Stimulated activated effector memory CD8-positive, alpha-beta T cell treated with anti-CD3 and anti-CD28 coated beads, Interleukin-12 subunit alpha, Interleukin-12 subunit beta, amount 100 ng/mL, for 72 hours (primary cell): ENCODE measurements at regions not wholly inside any gene's neighbourhood (a gene's known extent, or its start where the extent isn't known, plus 50 kb on each side); places are given as distances from the start of the nearest gene placed in this dataset.

Source experiments
- ATAC-seq: fragments of 150-1000 bp; cut with Tn5 transposase; 2 replicates; pipeline ENCODE4 v1.10.0; 2021
- DNase-seq, 2 donors: peaks; one replicate each; pipeline ENCODE4 v3.0.0; 2021 to 2022; ENCODE audit warnings: low spot score in 2 of 2
- H3K27ac Mint-ChIP-seq: one replicate; pipeline ENCODE4 v1.8.0; 2022; ENCODE audit warnings: mild to moderate bottlenecking, mixed read lengths
- H3K36me3 Mint-ChIP-seq: one replicate; pipeline ENCODE4 v1.8.0; 2022; ENCODE audit warnings: mild to moderate bottlenecking, mixed read lengths
- H3K4me1 Mint-ChIP-seq: one replicate; pipeline ENCODE4 v1.8.0; 2022; ENCODE audit warnings: mixed read lengths
- H3K4me3 Mint-ChIP-seq: one replicate; pipeline ENCODE4 v1.8.0; 2022; ENCODE audit warnings: mild to moderate bottlenecking, mixed read lengths
- H3K9me3 Mint-ChIP-seq: one replicate; pipeline ENCODE4 v1.8.0; 2022; ENCODE audit warnings: mixed read lengths

DNA sequence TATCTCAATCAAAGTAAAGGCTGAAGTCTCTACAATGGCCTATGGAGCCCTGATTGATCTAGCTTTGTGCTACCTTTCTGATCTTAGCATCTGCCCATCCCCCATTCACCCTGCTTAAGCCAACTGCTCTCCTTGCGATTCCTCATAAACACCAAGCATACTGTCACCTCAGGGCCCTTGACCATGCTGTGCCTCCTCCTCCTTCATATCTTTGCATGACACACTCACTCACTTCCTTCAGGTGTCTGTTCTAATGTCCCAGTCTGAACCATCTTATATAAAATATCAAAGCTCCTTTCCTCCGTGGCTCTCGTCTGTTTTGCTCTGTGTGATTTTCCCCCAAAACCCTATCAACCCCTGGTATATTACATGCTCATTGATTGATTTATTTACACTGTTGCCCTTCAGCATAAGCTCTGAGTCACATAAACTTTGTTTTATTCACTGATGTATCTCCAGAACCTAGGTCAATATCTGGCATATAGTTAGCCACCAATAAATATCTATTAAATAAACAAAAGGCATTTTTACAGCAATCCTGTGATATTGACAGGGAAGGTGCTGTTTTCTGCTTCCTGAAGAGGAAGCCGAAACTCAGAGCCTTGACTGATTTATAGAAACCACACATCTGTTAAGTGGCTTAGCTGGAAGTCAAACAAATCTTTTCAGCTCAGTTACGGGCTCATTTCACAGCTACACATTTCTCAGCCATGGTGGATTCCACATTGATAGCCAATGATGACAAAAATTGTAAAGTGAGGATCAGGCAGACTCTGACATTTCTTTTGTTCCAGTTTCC, 103.6 kb downstream of the BOD1 start:
- ATAC-seq (no peak), DNase-seq (peak in 1 of 2 donors; percentile 13)
- H3K4me3 Mint-ChIP-seq, result no peak overlapping the region
- no peak overlapping the region for H3K27ac Mint-ChIP-seq
- no peaks in the 10 kb centered on the region for H3K36me3 Mint-ChIP-seq
- no peaks in the 10 kb centered on the region for H3K4me1 Mint-ChIP-seq
- H3K9me3 Mint-ChIP-seq, result peaks cover 3% of the 10 kb centered on the region

DNA sequence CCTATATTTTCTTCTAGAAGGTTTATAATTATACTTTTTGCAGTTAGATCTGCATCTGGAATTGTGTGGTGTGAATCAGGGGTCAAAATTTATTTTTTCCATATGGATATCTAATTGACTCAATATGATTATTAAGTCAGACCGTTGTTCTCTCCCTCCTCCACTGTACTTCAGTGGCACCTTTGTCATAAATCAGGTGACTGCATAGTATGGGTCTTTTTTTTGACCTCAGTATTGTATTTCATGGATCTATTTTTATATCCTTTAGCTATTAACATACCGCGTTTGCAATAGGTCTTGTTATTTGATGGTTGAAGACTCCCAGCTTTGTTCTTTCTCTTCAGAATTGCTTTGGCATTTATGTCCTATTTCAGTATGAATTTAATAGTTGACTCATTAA, 107.4 kb downstream of the BOD1 start:
- Mint-ChIP-seq H3K27ac (no peak overlapping the region), H3K9me3 (peaks cover 3% of the 10 kb centered on the region), H3K4me1 (no peaks in the 10 kb centered on the region), H3K4me3 (no peak overlapping the region), H3K36me3 (no peaks in the 10 kb centered on the region)
- ATAC-seq, result no peak
- no peak for DNase-seq

DNA sequence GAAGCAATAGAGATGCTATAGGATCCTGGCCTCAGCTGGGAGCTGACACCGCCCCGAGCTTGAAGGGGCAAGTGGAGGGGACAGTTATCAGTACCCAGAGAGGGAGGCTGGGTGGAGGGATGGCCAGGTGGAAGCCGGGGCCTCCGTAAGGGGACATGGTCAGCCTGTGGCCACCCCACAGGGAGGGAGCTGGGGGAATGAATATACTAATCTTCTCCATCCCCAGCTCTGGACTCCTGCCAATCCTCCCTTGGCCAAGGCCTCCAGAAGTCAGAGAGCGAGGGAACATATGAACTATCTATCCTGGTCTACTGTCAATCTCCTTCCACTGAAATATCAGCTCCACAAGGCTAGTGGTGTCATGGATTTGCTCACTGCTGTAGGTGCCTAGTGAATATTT, 109.3 kb downstream of the BOD1 start:
- no peak overlapping the region for H3K4me3 Mint-ChIP-seq
- H3K9me3 Mint-ChIP-seq, result no peaks in the 10 kb centered on the region
- no peak overlapping the region for H3K27ac Mint-ChIP-seq
- ATAC-seq, result no peak
- H3K4me1 Mint-ChIP-seq, result no peaks in the 10 kb centered on the region
- DNase-seq, result no peak
- H3K36me3 Mint-ChIP-seq, result no peaks in the 10 kb centered on the region

- H3K27ac Mint-ChIP-seq, result no peak overlapping the region
- H3K9me3 Mint-ChIP-seq, result no peaks in the 10 kb centered on the region
- no peak for DNase-seq
- H3K4me3 Mint-ChIP-seq, result no peak overlapping the region
- no peaks in the 10 kb centered on the region for H3K36me3 Mint-ChIP-seq
- ATAC-seq, result no peak
- H3K4me1 Mint-ChIP-seq, result no peaks in the 10 kb centered on the region
Measured at GRCh38 chr5:173505634-173506033, 110.8 kb downstream of the BOD1 start.

DNA sequence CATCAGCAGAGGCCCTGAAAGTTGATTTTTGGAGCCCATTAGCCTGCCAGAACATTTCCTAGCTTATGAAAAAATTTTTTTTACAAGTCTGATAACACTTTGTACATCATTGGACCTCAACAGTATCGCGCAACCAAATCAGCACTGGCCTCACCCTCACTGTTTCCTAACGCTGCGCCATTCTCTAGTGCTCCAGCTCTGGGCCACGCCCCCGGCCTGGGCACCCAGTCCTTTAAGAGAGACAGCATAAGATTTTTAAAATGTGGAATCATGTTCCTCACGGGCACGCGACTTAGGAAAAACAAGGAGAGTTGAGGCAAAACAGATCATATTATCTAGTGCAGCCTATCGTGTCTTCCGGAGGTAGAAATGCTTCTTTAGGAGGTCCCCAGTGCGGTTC, 114.5 kb downstream of the BOD1 start:
- Mint-ChIP-seq H3K4me1 (no peaks in the 10 kb centered on the region), H3K4me3 (no peak overlapping the region), H3K9me3 (no peaks in the 10 kb centered on the region), H3K36me3 (no peaks in the 10 kb centered on the region), H3K27ac (no peak overlapping the region)
- DNase-seq (no peak), ATAC-seq (no peak)

GRCh38 chr5:173501271-173501670, 115.2 kb downstream of the BOD1 start:
- H3K36me3 Mint-ChIP-seq, result no peaks in the 10 kb centered on the region
- ATAC-seq (no peak), DNase-seq (no peak)
- no peak overlapping the region for H3K4me3 Mint-ChIP-seq
- H3K27ac Mint-ChIP-seq, result no peak overlapping the region
- H3K9me3 Mint-ChIP-seq, result no peaks in the 10 kb centered on the region
- H3K4me1 Mint-ChIP-seq, result no peaks in the 10 kb centered on the region

- ATAC-seq, result no peak
- no peak for DNase-seq
- H3K27ac Mint-ChIP-seq, result no peak overlapping the region
- no peaks in the 10 kb centered on the region for H3K4me1 Mint-ChIP-seq
- no peaks in the 10 kb centered on the region for H3K9me3 Mint-ChIP-seq
- no peaks in the 10 kb centered on the region for H3K36me3 Mint-ChIP-seq
- no peak overlapping the region for H3K4me3 Mint-ChIP-seq
Measured at GRCh38 chr5:173500213-173500560, 116.3 kb downstream of the BOD1 start.

GRCh38 chr5:173499471-173500212, 116.8 kb downstream of the BOD1 start:
- peak; percentile 15 for ATAC-seq
- Mint-ChIP-seq H3K4me1 (no peaks in the 10 kb centered on the region), H3K9me3 (no peaks in the 10 kb centered on the region), H3K36me3 (no peaks in the 10 kb centered on the region), H3K4me3 (no peak overlapping the region), H3K27ac (no peak overlapping the region)
- DNase-seq, result peak in 1 of 2 donors; percentile 7

GRCh38 chr5:173498739-173499470, 117.5 kb downstream of the BOD1 start:
- DNase-seq (no peak), ATAC-seq (peak; percentile 22)
- Mint-ChIP-seq H3K9me3 (no peaks in the 10 kb centered on the region), H3K4me3 (no peak overlapping the region), H3K27ac (no peak overlapping the region), H3K36me3 (no peaks in the 10 kb centered on the region), H3K4me1 (no peaks in the 10 kb centered on the region)

GRCh38 chr5:173498286-173498685, 118.2 kb downstream of the BOD1 start:
- DNase-seq, result no peak
- no peak overlapping the region for H3K4me3 Mint-ChIP-seq
- no peak overlapping the region for H3K27ac Mint-ChIP-seq
- no peaks in the 10 kb centered on the region for H3K4me1 Mint-ChIP-seq
- no peaks in the 10 kb centered on the region for H3K36me3 Mint-ChIP-seq
- no peaks in the 10 kb centered on the region for H3K9me3 Mint-ChIP-seq
- no peak for ATAC-seq

GRCh38 chr5:173497685-173498084, 118.8 kb downstream of the BOD1 start:
- Mint-ChIP-seq H3K27ac (no peak overlapping the region), H3K4me3 (no peak overlapping the region), H3K4me1 (no peaks in the 10 kb centered on the region), H3K36me3 (no peaks in the 10 kb centered on the region), H3K9me3 (no peaks in the 10 kb centered on the region)
- DNase-seq, result no peak
- ATAC-seq, result no peak

- Mint-ChIP-seq H3K9me3 (no peaks in the 10 kb centered on the region), H3K4me1 (no peaks in the 10 kb centered on the region), H3K27ac (no peak overlapping the region), H3K36me3 (no peaks in the 10 kb centered on the region), H3K4me3 (no peak overlapping the region)
- ATAC-seq, result no peak
- DNase-seq, result no peak
Measured at GRCh38 chr5:173496883-173497255, 119.6 kb downstream of the BOD1 start.

DNA sequence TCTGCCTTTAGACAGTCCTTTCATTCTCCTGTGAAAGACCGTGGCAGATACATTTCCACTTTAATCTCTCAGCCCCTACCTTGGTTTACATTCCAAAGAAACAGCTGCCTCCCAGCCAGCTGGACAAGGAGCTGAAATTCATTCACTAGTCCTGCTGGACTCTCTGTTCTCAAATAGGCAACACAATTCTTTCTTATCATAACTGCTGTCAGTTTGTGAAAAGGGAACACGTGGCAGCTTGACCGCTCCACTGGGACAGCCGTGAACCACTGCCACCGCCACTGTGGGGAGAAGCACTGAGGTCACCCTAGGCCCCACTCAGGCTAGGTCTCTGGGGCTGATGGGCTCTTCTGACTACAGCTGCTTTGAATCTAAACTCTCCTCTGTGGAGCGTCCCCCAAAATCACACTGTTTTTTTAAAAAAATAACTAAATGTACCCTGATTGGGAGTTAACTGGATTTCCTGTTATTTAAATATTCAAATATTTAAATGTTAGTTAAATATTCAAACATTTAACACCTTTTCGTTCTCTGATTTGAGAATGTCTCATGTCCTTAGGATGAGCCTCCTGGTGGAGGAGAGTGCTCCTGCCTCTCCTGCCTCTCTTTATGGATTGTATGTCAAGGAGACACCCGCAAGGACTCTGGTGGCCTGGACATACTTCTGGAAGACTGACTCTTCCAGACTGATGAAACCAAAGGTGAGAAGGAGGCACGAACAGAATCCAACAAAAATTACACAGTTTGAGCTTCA, 120.1 kb downstream of the BOD1 start:
- no peaks in the 10 kb centered on the region for H3K36me3 Mint-ChIP-seq
- no peak for DNase-seq
- H3K9me3 Mint-ChIP-seq, result no peaks in the 10 kb centered on the region
- H3K27ac Mint-ChIP-seq, result no peak overlapping the region
- H3K4me1 Mint-ChIP-seq, result no peaks in the 10 kb centered on the region
- no peak overlapping the region for H3K4me3 Mint-ChIP-seq
- no peak for ATAC-seq

- no peak for DNase-seq
- Mint-ChIP-seq H3K4me3 (no peak overlapping the region), H3K27ac (no peak overlapping the region), H3K4me1 (no peaks in the 10 kb centered on the region), H3K9me3 (no peaks in the 10 kb centered on the region), H3K36me3 (no peaks in the 10 kb centered on the region)
- no peak for ATAC-seq
Measured at GRCh38 chr5:173495225-173495904, 121.1 kb downstream of the BOD1 start.

DNA sequence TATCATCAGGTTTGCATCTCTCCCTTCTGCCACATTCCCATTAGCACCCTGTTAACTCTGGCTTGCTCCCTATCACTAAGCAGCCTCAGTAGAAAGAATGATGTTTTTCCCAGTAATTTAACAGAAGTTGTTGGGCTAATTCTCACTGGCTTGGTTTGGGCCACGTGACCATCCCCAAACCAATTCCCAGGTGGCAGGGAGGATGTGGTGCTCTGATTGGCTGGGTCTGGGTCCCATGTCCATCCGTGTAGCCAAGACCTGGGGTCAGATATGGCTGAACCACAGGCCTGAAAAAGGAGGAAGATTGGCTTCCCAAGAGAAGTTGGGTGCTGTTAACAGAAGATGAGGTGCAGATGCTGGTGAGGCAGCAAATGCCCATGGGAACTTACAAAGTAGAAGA, 122.0 kb downstream of the BOD1 start:
- H3K4me3 Mint-ChIP-seq, result no peak overlapping the region
- no peaks in the 10 kb centered on the region for H3K36me3 Mint-ChIP-seq
- no peaks in the 10 kb centered on the region for H3K4me1 Mint-ChIP-seq
- H3K27ac Mint-ChIP-seq, result no peak overlapping the region
- ATAC-seq (no peak), DNase-seq (no peak)
- H3K9me3 Mint-ChIP-seq, result no peaks in the 10 kb centered on the region
